T-helper 2 cell treated with Interferon-gamma antibody and Interleukin-4, amounts not matched to agents 100 ng/mL and 5 ng/mL, for 36 hours (primary cell): ENCODE measurements at regions not wholly inside any gene's neighbourhood (a gene's known extent, or its start where the extent isn't known, plus 50 kb on each side); places are given as distances from the start of the nearest gene placed in this dataset.
"Not testable (repeated sequence)": the region's sequence is repeated elsewhere in the genome, so short reads cannot be mapped to it uniquely, and the experiment has no call there.

Source experiments
- intact Hi-C: fragments of 100-400 bp; cut with micrococcal nuclease; formaldehyde crosslinking; loops from one replicate; pipeline ENCODE4 v1.15.1; 2023

DNA sequence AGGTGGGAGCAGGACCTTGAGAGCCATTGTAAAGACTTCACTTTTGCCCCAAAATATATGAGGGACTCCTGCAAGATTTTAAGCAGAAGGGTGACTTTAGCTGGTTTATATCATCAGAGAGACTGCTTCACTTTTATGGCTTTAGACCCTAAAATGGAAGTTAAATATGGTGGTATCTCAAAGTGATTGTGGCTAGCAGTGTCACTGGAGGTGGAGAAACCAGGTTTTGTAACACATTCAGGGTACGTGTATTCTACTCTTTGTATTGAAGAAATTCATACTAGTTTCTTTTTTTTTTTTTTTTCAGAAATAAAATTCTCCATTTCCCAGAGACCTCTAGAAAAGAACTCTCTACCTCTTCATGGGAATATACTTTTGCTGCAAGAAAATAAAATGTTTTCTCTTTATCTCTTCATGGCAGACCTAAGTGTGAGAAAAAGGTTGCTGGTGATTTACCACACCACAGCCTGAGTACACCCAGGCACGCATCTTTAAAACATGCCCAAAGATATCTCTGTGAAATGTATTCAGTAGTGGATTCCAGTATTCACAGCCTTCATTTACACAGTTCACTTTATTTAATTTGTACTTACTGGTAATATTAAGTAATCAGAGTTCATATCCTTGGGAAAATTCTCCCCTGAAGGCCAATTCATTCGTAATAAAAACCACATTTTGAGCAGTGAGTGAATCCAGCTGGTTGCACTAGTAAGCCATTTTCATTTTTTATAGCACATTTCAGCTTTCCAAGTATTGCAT lies 74.3 kb upstream of the GUCY1A1 start:
- intact Hi-C loops: no loop called here

GRCh38 chr4:155591738-155592143 lies 74.9 kb upstream of the GUCY1A1 start:
- intact Hi-C loops: no loop called here

- intact Hi-C loops: no loop called here
Observed at GRCh38 chr4:155590796-155591585, 75.7 kb upstream of the GUCY1A1 start.

DNA sequence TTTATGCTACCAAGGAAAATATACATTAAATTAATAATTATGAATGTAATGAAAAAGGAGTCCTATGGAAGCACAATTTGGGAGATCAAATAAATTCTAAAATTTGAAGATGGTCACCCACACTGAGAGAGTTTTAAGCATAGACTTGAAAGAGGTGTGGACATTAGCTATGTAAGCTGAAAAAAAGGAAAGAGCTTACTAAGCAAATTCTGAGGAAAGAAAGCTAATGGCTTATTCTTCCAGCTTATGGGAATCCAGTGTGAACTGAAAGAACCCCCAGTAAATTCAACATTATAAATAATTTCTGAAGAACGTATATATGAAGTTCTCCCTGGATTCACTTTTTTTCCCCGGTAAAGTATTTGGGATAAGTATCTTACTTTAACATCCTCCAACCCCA lies 78.2 kb upstream of the GUCY1A1 start:
- intact Hi-C loops: no loop called here

GRCh38 chr4:155587766-155588165 lies 78.9 kb upstream of the GUCY1A1 start:
- intact Hi-C loops: no loop called here

DNA sequence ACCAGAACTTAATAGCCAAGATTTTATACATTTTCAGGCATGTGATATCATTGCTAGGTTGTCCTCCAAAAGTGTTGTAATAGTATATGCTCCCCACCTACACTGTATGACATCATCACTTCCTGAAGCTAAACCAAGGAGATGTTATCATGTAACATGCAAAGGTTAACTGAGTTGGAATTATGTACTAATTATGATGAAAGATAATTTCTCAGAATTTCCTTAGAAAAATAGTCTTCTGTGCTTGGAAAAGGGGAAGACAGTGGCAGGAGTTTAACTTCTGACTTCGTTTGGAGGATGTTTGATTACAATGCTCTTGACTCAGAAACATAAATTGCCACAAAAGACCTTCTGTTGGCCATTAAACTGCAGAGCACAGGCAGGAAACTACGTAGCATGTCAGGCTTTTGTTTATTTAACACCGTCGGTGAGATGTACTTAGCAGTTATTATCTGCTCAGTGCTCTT lies 83.6 kb upstream of the GUCY1A1 start:
- intact Hi-C loops: loop anchor here (1.0 kb wide), 2 partner anchors 56 to 207 kb away; partner anchors contain the start of gene MAP9

DNA sequence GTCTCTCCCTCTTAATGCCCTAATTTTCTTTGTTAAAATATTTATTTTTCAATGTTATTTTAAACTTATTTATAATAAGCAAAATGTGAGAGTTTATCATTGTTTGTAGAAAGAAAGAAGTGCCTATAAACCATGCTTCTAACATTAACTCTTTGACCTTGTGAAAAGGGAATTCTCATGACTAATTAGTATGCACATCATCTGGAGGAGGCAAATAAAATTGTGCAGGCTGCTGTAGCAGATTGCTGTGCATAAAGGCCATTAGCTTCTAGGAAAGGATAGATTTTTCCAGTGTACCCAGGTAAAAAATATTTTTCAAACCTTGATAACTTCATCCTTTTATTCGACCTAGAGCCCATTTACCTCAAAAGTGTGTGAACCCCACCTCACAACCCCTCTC lies 84.6 kb upstream of the GUCY1A1 start:
- intact Hi-C loops: no loop called here

DNA sequence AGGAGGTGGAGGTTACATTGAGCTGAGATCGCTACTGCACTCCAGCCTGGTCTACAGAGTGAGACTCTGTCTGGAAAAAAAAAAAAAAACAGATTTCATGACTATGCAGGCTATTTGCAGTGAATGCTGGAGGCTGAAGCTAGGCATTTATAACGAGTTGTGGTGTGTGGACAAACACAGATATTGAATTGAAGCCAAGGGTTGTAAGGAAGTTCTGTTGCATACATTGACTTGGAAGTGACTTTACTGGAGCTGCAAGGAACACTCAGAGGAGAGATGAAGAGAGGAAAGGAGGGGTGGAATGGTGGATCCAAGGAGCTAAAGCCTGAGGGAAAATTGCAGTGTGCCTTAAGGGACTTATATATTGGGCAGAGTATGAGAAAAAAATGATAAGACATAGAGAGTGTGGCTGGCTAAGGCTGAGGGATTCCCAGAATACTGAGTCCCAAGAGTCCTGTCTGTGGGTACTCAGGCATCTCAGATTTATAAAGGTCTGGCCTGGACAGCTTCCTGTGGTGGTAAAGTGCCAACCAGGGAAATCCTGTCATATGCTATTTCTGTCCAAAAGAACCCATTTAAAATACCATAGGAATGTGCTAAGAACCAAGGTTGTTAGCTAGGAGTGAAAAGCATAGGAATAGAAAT lies 87.8 kb upstream of the GUCY1A1 start:
- intact Hi-C loops: no loop called here

DNA sequence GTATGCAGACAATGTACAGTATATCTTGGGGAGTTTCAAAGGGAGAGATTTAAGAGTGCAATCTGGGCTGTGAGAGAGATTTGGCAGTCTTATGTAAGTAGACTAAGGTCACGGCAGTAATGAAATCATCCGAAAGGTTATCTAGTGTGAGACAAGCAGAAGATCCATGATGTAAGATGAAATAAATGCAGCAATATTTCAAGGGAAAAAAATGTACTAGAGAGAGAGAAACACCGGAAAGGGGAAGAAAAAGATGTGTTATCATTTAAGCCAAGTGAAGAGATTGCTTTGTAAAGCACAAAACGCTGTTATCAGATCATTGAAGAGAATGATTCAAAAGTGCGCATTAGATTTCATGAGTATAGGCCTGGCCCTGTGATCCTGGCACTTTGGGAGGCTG lies 88.4 kb upstream of the GUCY1A1 start:
- intact Hi-C loops: no loop called here

GRCh38 chr4:155574329-155574728 lies 92.3 kb upstream of the GUCY1A1 start:
- intact Hi-C loops: not testable (repeated sequence)

DNA sequence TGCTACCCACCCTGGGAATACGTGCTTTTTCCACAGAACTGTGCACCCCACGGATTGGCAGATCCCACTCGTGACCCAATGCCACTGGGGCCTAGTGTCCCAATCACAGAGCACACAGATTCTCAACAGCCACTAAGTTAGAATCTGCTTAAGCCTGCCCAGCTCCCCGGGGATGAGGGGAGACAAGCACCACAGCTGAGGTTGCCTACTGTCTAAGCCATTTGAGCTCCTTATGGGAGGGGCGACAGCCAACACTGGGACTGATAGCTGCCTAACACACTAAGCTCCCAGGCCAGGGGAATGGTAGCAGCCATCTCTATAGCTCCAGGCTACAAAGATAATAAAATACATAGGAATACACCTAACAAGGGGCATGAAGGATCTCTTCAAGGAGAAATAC lies 93.5 kb upstream of the GUCY1A1 start:
- intact Hi-C loops: no loop called here

- intact Hi-C loops: no loop called here
Observed at GRCh38 chr4:155572106-155572703, 94.4 kb upstream of the GUCY1A1 start.

GRCh38 chr4:155571184-155571944 lies 95.3 kb upstream of the GUCY1A1 start:
- intact Hi-C loops: no loop called here

- intact Hi-C loops: no loop called here
Observed at GRCh38 chr4:155570661-155571060, 96.0 kb upstream of the GUCY1A1 start.

GRCh38 chr4:155569960-155570515 lies 96.6 kb upstream of the GUCY1A1 start:
- intact Hi-C loops: no loop called here

DNA sequence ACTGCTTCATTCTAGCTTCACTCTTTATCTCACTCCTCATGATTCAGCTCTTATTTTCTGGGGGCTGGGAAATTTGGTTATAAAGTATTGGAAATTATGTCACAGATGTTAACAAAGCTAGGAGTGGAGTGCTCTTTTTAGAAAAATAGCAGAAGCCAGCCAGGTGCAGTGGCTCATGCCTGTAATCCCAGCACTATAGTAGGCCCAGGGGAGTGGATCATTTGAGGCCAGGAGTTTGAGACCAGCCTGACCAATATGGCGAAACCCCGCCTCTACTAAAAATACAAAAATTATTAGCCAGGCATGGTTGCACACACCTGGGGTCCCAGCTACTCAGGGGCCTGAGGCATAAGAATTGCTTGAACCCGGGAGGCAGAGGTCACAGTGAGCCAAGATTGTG lies 97.2 kb upstream of the GUCY1A1 start:
- intact Hi-C loops: no loop called here

DNA sequence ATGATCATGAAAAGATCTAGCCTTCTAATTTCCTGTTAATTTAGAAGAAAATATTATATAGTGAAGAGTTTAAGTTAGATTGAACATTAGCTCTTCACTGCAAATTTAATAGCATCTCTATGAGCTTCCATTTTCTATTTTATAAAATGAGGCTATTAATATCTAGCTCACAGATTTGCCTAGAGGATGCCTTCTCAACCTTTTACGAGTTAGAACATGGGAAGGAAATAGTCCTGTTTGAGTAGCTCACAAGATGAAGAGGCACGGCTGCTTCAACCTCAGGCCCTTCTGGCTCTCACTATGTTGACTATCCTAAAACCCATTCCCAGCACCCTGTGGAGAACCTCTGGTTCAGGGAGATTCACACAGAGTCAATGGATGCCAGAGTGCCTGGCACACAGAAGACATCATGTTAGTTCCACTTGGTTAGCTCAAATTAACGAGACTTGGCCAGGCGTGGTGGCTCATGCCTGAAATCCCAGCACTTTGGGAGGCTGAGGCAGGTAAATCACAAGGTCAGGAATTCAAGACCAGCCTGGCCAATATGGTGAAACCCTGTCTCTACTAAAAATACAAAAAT lies 97.9 kb upstream of the GUCY1A1 start:
- intact Hi-C loops: no loop called here

- intact Hi-C loops: no loop called here
Observed at GRCh38 chr4:155566354-155566753, 100.3 kb upstream of the GUCY1A1 start.

DNA sequence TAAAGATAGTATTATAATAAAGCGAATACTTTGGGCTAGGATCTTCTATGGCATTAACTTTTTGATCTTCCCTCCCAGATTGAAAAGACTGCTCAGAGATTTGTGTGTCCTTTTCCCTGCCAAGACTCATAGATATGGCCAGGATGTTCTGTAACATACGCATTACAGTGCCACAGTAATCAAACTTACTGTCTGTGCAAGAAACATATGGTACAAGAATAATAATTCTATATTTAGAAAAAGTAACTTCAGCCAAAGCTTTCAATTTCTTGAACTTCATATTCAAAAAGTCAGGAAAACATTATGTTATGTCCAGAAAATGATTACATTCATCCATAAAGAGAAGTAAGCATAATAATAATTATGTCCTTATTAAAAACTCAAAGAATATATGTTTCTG lies 100.9 kb upstream of the GUCY1A1 start:
- intact Hi-C loops: no loop called here

GRCh38 chr4:155565330-155565729 lies 101.3 kb upstream of the GUCY1A1 start:
- intact Hi-C loops: no loop called here
